Aorta (tissue), 5 donors: ENCODE measurements at regions not wholly inside any gene's neighbourhood (a gene's known extent, or its start where the extent isn't known, plus 50 kb on each side); places are given as distances from the start of the nearest gene placed in this dataset.

Source experiments
- ATAC-seq: fragments of 200-7000 bp; cut with Tn5 transposase; one replicate; pipeline ENCODE4 v1.9.1; 2022; ENCODE audit warnings: moderate library complexity; ENCODE audit not compliant: low FRiP score
- DNase-seq, 2 donors: peaks; one replicate each; pipeline ENCODE4 v3.0.0-alpha.2; 2020
- H3K27ac ChIP-seq, 2 donors: one replicate each; pipeline ENCODE4 v1.5.1; 2013; ENCODE audit warnings: low read length in 2 of 2, mild to moderate bottlenecking in 2 of 2, moderate library complexity in 2 of 2, control low read depth in 1 of 2, inconsistent platforms in 1 of 2, low read depth in 1 of 2
- H3K27me3 ChIP-seq, 2 donors: one replicate each; pipeline ENCODE4 v1.6.1; 2013; ENCODE audit warnings: control low read depth in 1 of 2, low read length in 1 of 2, mild to moderate bottlenecking in 1 of 2, moderate library complexity in 1 of 2; ENCODE audit not compliant: insufficient read depth in 2 of 2, control insufficient read depth in 1 of 2
- H3K36me3 ChIP-seq, 2 donors: one replicate each; pipeline ENCODE4 v1.6.1; 2013; ENCODE audit warnings: control low read depth in 1 of 2, low read length in 1 of 2, mild to moderate bottlenecking in 1 of 2; ENCODE audit not compliant: insufficient read depth in 2 of 2, control insufficient read depth in 1 of 2
- H3K4me1 ChIP-seq, 2 donors: one replicate each; pipeline ENCODE4 v1.6.1; 2013; ENCODE audit warnings: low read length in 2 of 2, control low read depth in 1 of 2, mild to moderate bottlenecking in 1 of 2, moderate library complexity in 1 of 2; ENCODE audit not compliant: insufficient read depth in 2 of 2, control insufficient read depth in 1 of 2
- H3K4me3 ChIP-seq, 2 donors: one replicate each; pipeline ENCODE4 v1.5.1; 2013; ENCODE audit warnings: low read length in 2 of 2, control low read depth in 1 of 2, mild to moderate bottlenecking in 1 of 2
- H3K9me3 ChIP-seq: one replicate; pipeline ENCODE4 v1.6.1; 2013; ENCODE audit warnings: mild to moderate bottlenecking, low read length; ENCODE audit not compliant: control insufficient read depth
- WGBS, 2 donors: extraction: QIAGEN DNeasy Blood & Tissue Kit; methylation state at CpG; one replicate each; pipeline ENCODE4 v1.1.7; 2013; 5-methylcytosine and 5-hydroxymethylcytosine counted together
- intact Hi-C, 2 donors: fragments of 100-400 bp; cut with DNase I; formaldehyde crosslinking; loops; one replicate each; pipeline versions ENCODE4 v1.14.2 to v1.15.0; 2022
- donor health status: healthy with polysubstance abuse.
- donor health status: Bipolar disorder and iron deficiency.
- donor health status: DM: no; HTN: no; CAD: no.
- donor health status: DM: no; HTN: no; CAD: no.
- donor health status: DM: yes; HTN: yes; CAD: no.

DNA sequence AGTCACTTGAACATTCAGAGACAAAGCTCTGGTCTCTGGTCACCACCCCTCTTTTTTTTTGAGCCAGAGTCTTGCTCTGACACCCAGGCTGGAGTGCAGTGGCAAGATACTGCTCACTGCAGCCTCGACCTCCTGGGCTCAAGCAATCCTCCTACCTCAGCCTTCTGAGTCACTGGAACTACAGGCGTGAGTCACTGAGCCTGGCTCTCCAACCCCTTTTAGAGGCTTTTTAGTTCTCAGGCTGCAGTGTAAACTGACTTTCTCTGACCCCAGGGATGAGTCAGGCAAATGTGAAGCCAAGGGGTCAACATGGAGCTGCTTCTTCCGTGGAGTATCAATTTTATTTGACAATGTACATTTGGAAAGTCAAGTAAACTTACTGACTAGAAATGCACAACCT lies 229.2 kb downstream of the PTTG2 start:
- Histone ChIP-seq H3K27ac (peak overlapping the region; percentile 33 to 85), H3K4me1 (peaks cover 0 to 2% of the 10 kb centered on the region in 2 donors), H3K27me3 (no peaks in the 10 kb centered on the region), H3K4me3 (no peak overlapping the region), H3K9me3 (no peaks in the 10 kb centered on the region), H3K36me3 (no peaks in the 10 kb centered on the region)
- WGBS, 2 donors: 23 to 36% methylated on average over 3 of the region's 3 CpGs
- DNase-seq (peak; percentile 73 to 80), ATAC-seq (no peak)
- intact Hi-C loops: loop anchor here in 1 of 2 donors (5.0 kb wide), 1 partner anchor 128 kb away; no protein-coding TSS in a partner anchor

DNA sequence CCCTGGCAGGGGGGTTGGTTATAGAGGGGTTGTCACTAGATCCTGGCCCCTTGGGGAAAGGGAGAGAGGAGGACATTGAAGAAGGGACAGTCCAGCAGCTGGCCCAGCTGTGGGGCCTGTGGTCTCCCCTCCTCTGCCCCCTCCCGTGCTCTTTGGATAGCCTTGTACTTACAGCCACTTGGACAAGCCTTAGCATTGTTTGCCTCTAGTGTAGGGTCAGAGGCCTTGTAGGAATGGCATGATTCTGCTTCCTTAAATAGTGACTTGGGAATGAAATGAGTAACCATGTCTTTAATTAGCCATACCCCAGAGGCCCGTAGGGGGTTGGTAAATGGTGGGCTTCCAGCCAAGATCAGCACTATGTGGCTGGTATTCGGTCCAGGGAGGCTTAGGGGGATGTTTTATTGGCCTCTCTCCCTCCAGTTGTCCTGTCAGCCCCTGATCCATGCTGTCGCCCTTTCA lies 230.6 kb downstream of the PTTG2 start:
- 0 to 4% methylated on average over 4 of the region's 4 CpGs for WGBS, 2 donors
- H3K4me3 ChIP-seq: no peak overlapping the region
- H3K36me3 ChIP-seq: no peaks in the 10 kb centered on the region
- H3K27me3 ChIP-seq: no peaks in the 10 kb centered on the region
- intact Hi-C loops: loop anchor here in 1 of 2 donors (5.0 kb wide), 1 partner anchor 177 kb away; no protein-coding TSS in a partner anchor
- no peaks in the 10 kb centered on the region for H3K9me3 ChIP-seq
- peak; percentile 88 for ATAC-seq
- H3K4me1 ChIP-seq: peaks cover 0 to 2% of the 10 kb centered on the region in 2 donors
- peak overlapping the region; percentile 81 to 85 for H3K27ac ChIP-seq
- peak; percentile 84 to 88 for DNase-seq

GRCh38 chr4:38192516-38192915 lies 232.3 kb downstream of the PTTG2 start:
- ATAC-seq: no peak
- Histone ChIP-seq H3K36me3 (no peaks in the 10 kb centered on the region), H3K9me3 (no peaks in the 10 kb centered on the region), H3K4me3 (no peak overlapping the region), H3K4me1 (peaks cover 0 to 2% of the 10 kb centered on the region in 2 donors), H3K27me3 (no peaks in the 10 kb centered on the region), H3K27ac (peak overlapping the region in 1 of 2 donors; percentile 52)
- intact Hi-C loops: loop anchor here (2.0 to 5.0 kb wide), 2 partner anchors 18 to 175 kb away; no protein-coding TSS in a partner anchor
- DNase-seq: no peak
- 95 to 97% methylated on average over 3 of the region's 3 CpGs for WGBS, 2 donors

- no peaks in the 10 kb centered on the region for H3K36me3 ChIP-seq
- no peak overlapping the region for H3K27ac ChIP-seq
- WGBS, 2 donors: 44 to 49% methylated on average over 2 of the region's 2 CpGs
- ATAC-seq (no peak), DNase-seq (no peak)
- no peak overlapping the region for H3K4me3 ChIP-seq
- H3K4me1 ChIP-seq: peaks cover 0 to 2% of the 10 kb centered on the region in 2 donors
- no peaks in the 10 kb centered on the region for H3K9me3 ChIP-seq
- H3K27me3 ChIP-seq: no peaks in the 10 kb centered on the region
- intact Hi-C loops: loop anchor here (2.0 to 5.0 kb wide), 2 partner anchors 17 to 174 kb away; no protein-coding TSS in a partner anchor
Measured at GRCh38 chr4:38193236-38193863, 233.2 kb downstream of the PTTG2 start.

- Histone ChIP-seq H3K36me3 (no peaks in the 10 kb centered on the region), H3K4me1 (peaks cover 0 to under 1% of the 10 kb centered on the region in 2 donors), H3K4me3 (no peak overlapping the region), H3K9me3 (no peaks in the 10 kb centered on the region), H3K27ac (no peak overlapping the region), H3K27me3 (no peaks in the 10 kb centered on the region)
- ATAC-seq (no peak), DNase-seq (no peak)
- 88 to 93% methylated on average over 2 of the region's 2 CpGs for whole genome bisulfite sequencing, 2 donors
- intact Hi-C loops: loop anchor here in 1 of 2 donors (5.0 kb wide), 1 partner anchor 173 kb away; no protein-coding TSS in a partner anchor
Measured at GRCh38 chr4:38194047-38194602, 233.9 kb downstream of the PTTG2 start.

GRCh38 chr4:38195486-38195885 lies 235.3 kb downstream of the PTTG2 start:
- Histone ChIP-seq H3K36me3 (no peaks in the 10 kb centered on the region), H3K9me3 (no peaks in the 10 kb centered on the region), H3K4me3 (no peak overlapping the region), H3K27me3 (no peaks in the 10 kb centered on the region), H3K4me1 (no peaks in the 10 kb centered on the region), H3K27ac (no peak overlapping the region)
- ATAC-seq (no peak), DNase-seq (no peak)
- 59% methylated on average over 3 of the region's 3 CpGs for WGBS, 2 donors
- intact Hi-C loops: no loop called here

DNA sequence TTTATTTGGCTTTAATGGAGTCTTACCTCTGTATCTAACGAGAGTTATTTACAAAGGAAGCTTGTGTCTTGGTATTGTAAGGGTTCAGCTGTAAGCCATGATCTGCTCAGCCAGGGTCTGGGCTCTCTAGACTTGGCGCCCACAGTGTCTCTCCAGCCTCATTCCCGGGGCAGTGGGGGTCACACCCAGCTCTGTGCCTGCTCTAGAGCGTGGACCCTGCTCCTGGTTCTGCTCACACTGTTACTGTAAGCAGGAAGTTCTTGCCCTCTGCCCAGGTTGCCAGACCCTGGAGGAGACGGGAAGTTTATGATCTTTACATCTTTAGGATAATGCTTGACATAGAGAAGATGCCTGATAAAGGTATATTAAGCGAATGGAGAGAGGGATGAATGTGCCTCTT lies 235.7 kb downstream of the PTTG2 start:
- Histone ChIP-seq H3K27ac (no peak overlapping the region), H3K36me3 (no peaks in the 10 kb centered on the region), H3K4me1 (no peaks in the 10 kb centered on the region), H3K27me3 (no peaks in the 10 kb centered on the region), H3K4me3 (no peak overlapping the region), H3K9me3 (no peaks in the 10 kb centered on the region)
- WGBS, 2 donors: 79% methylated on average over 6 of the region's 6 CpGs
- intact Hi-C loops: no loop called here
- ATAC-seq (no peak), DNase-seq (no peak)

- Histone ChIP-seq H3K4me1 (no peaks in the 10 kb centered on the region), H3K27ac (no peak overlapping the region), H3K4me3 (no peak overlapping the region), H3K27me3 (no peaks in the 10 kb centered on the region), H3K9me3 (no peaks in the 10 kb centered on the region), H3K36me3 (no peaks in the 10 kb centered on the region)
- 77 to 88% methylated on average over 2 of the region's 2 CpGs for WGBS, 2 donors
- intact Hi-C loops: no loop called here
- DNase-seq (no peak), ATAC-seq (no peak)
Measured at GRCh38 chr4:38202242-38202641, 242.0 kb downstream of the PTTG2 start.

GRCh38 chr4:38203609-38204008 lies 243.4 kb downstream of the PTTG2 start:
- no peak for DNase-seq
- Histone ChIP-seq H3K9me3 (no peaks in the 10 kb centered on the region), H3K4me1 (no peaks in the 10 kb centered on the region), H3K27me3 (no peaks in the 10 kb centered on the region), H3K36me3 (no peaks in the 10 kb centered on the region), H3K27ac (peak overlapping the region; percentile 61 to 77), H3K4me3 (no peak overlapping the region)
- intact Hi-C loops: no loop called here
- no peak for ATAC-seq
- 22 to 23% methylated on average over 3 of the region's 3 CpGs for WGBS, 2 donors
